ENCODE measurements at regions not wholly inside any gene's neighbourhood (a gene's known extent, or its start where the extent isn't known, plus 50 kb on each side); places are given as distances from the start of the nearest gene placed in this dataset.
"Not testable (repeated sequence)": the region's sequence is repeated elsewhere in the genome, so short reads cannot be mapped to it uniquely, and the experiment has no call there.

DNA sequence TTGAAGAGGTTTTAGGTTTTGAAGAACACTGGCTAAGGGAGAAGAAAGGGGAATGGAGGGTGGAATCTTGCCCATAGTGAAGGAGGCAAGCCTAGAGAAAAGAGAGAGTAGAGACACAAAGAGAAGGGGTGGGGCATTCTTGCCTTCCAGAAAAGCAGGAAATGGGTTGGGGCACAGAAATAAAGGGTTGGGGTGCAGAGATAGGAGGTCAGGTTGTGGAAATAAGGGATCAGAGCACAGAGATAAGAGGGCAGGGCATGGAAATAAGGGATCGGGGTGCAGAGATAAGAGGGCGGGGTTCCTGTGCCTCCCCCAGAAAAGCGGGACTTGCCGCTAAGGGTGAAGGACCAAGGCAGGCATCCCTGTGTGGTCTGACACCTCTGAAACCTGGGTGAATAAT is 69.9 kb downstream of the ALG1L2 start:
- not testable (repeated sequence) for DNase-seq

- not testable (repeated sequence) for DNase-seq
Observed at GRCh38 chr3:130153247-130153646, 71.6 kb downstream of the ALG1L2 start.

DNA sequence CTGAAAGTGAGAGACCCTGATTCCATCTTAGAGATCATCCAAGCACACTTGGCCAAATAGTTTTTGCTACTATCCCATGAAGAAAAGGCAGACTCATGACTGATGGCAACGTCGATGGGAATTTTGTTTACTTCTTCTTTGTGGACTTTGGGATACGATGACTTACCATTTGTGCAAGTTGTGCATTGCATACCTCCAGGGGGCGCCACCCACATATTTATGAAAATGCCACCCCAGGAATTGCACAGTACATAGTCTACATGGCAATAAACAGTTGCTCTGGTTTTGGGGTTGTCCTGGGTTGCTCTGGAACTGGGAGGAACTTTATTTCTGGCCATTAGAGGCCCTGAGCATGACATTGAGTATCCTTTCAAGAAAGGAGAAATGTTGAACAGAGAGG is 73.8 kb downstream of the ALG1L2 start:
- DNase-seq = not testable (repeated sequence)

- DNase-seq = not testable (repeated sequence)
Observed at GRCh38 chr3:130166856-130167255, 85.2 kb downstream of the ALG1L2 start.

DNA sequence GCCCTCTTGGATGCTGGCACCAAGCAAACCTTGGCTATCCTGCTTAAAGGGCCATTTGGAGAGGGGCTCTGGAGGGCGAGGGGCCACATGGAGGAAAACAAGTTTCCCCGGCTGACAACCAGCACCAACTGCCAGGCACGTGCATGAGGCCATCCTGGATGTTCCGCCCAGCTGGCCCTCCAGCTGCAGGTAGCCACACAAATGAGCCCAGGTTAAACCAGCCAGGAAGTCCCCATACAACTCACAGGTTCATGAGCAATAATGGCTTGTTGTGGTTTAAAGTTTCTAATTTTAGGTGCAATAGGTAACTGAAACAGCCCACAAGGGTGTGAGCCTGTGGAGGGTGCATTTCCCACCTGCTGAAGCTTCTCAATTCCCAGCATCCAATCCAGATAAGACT is 93.6 kb downstream of the ALG1L2 start:
- not testable (repeated sequence) for DNase-seq

DNA sequence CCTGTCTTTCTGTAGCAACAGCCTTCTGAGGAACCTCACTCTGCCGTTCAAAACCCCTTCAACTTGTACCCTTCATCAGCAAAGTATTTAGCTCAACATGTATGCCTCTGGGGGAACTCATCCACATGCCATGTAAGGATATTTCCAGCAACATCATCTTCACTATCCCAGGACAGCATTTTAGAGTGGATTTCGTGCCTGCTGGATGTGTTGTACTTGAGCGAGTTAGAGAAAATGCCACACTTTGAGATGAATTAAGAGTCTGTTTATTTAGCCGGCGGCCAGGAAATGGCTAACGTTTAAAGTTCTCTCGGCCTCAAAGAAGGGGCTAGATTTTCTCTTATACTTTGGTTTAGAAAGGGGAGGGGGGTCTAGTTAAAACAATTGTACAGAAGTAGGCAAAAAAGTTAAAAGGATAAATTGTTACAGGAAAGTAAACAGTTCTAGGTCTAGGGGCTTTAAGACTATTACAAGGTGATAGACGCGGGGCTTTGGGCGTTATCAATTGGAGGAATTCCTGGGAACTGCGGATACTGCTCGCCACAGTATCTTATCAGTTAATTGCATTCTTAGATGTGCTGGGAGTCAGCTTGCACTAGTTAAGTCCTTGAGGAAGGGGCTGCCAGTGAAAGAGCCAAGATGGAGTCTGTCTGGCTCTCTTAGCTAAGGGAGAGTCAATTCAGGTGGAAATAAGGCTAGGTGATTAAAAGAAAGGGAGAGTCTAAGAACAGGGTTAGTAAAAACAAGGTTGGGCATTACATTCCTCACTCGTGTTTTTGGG is 95.0 kb downstream of the ALG1L2 start:
- DNase-seq = not testable (repeated sequence)

GRCh38 chr3:130178835-130179234 is 97.2 kb downstream of the ALG1L2 start:
- DNase-seq = not testable (repeated sequence)

DNA sequence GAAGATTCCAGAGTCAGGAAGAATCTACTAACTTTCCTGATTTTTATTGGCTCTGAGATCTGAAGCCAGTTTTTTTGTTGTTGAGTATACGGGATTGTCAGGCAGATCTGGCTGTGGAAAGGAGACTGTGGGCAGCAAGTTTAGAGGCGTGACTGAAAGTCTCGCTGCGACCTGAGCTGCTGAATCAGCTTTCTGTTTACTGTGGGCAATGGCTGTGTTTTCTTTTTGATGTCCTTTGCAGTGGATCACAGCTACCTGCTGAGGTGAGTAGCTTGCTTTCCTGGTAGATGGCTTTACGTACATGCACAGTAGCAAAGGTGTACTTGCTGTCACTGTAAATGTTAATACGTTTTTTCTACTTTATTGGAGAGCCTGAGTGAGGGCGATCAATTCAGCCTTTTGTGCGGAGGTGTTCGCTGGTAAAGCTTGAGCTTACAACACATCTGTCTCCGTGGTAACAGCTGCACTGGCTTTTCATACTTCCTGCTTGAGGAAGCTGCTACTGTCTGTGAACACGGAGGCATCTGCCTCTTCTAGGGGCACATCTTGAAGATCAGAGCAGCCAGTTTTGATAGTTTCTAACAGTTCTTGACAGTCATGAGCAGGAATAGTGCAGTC is 97.8 kb downstream of the ALG1L2 start:
- peak; percentile 17 for DNase-seq

DNA sequence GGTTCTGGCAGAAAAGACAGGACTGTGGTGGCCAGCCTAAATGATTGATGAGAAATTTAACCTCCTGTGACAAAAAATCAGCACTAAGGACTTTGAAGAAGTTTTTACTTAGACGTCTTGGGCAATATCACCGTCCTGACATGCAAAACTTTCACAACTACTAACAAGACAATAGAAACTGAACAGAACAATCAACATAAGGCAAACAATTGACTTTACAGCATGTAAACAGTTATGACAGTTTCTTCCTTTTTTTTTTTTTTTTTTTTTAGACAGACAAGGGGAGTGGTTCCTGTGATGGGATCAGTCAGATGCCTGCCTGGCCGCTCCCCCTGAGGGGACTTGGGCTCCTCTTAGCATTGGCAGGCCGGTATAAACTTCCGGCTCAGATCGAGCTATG is 100.8 kb downstream of the ALG1L2 start:
- not testable (repeated sequence) for DNase-seq

DNA sequence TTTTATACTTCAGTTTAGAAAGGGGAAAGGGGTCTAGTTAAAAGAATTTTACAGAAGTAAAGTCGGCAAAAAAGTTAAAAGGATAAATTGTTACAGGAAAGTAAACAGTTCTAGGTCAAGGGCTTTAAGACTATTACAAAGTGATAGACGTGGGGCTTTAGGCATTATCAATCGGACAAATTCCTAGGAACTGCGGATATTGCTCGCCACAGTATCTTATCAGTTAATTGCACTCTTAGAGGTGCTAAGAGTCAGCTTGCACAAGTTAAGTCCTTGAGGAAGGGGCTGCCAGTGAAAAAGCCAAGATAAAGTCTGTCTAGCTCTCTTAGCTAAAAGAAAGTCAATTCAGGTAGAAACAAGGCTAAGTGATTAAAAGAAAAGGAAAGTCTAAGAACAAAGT is 102.1 kb downstream of the ALG1L2 start:
- not testable (repeated sequence) for DNase-seq

DNA sequence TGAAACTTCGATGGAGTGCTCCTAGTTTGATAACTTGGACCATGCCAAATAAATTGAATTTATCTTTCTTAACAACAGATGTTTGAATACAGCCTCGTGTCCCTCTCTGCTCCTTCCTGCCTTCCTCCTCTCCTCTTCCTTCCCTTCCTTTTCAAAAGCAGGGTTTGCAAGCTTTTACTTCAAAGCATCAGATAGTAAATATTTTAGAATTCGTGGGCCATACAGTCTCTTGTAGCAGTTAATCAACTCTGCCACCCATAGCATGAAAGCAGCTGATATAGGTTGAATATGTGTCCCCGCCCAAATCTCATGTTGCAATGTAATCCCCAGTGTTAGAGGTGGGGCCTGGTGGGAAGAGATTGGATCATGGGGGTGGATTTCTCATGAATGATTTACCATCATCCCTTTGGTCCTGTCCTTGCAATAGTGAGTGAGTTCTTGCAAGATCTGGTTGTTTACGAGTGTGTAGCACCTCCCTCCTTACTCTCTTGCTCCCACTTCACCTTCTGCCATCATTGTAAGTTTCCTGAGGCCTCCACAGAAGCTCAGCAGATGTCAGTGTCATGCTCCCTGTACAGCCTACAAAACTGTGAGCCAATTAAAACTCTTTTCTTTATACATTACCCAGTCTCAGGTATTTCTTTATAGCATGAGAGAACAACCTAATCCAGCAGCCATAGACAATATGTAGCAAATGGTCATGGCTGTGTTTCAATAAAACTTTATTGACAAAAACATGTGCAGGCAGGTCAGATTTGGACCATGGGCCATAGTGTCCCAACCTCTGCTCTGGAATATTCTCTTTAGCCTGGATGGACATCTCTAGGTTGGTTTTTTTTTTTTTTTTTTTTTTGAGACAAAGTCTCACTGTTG is 102.8 kb downstream of the ALG1L2 start:
- DNase-seq = not testable (repeated sequence)

DNA sequence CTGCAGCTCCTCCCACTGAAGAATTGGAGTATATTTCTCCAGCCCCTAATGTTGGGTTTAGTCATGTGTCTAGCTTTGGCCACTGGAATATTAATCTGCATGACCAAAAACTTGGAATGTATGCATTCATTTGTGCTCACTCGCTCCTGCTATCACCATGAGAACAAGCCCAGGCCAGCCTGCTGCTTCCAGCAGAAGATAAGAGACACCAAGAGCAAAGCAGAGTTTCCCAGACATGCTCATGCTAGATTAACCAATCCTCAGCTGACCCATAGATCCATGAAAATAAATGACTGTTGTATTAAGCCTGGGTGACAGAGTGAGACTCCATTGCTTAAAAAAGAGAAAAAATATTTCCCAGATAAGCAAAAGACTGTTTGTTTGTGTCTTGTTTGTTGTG is 119.6 kb downstream of the ALG1L2 start:
- DNase-seq = not testable (repeated sequence)

GRCh38 chr3:130203633-130204032 is 122.0 kb downstream of the ALG1L2 start:
- DNase-seq = not testable (repeated sequence)

GRCh38 chr3:130227540-130227939 is 117.9 kb upstream of the COL6A5 start:
- no peak for DNase-seq

DNA sequence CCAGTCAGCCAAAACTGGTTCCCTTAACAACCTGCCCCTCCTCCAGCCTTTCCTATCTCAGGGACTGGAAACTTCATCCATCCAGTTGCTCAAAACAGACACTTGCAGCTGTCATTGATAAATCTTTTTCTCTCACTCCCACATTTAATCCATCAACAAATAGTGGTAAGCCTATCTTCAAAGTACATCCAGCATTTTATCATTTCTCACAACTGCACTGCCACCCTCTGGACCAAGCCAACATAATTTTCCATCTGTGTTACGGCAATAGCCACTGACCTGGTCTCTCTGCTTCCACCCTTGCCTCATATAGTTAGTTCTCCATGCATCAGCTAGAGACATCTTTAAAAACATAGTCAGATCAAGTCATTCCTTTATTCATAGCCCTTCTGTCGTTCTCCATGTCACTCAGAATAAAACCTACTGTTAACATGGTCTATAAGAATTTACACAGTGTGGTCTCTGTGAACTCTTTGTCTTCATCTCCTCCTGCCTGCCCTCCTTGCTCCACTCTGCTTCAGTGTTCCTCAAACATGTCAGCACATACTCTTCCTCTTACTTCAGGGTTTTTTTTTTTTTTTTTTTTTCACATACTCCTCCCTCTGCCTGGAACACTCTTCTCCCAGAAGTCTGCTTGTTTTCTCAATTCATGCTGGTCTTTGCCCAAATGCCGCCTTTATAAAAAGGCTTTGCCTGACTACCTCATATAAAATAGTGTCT is 102.5 kb upstream of the COL6A5 start:
- DNase-seq = no peak

- no peak for DNase-seq
Observed at GRCh38 chr3:130243808-130244207, 101.7 kb upstream of the COL6A5 start.

- DNase-seq = no peak
Observed at GRCh38 chr3:130250982-130251381, 94.5 kb upstream of the COL6A5 start.

GRCh38 chr3:130255442-130255841 is 90.0 kb upstream of the COL6A5 start:
- DNase-seq = no peak

- no peak for DNase-seq
Observed at GRCh38 chr3:130256821-130257340, 88.6 kb upstream of the COL6A5 start.

DNA sequence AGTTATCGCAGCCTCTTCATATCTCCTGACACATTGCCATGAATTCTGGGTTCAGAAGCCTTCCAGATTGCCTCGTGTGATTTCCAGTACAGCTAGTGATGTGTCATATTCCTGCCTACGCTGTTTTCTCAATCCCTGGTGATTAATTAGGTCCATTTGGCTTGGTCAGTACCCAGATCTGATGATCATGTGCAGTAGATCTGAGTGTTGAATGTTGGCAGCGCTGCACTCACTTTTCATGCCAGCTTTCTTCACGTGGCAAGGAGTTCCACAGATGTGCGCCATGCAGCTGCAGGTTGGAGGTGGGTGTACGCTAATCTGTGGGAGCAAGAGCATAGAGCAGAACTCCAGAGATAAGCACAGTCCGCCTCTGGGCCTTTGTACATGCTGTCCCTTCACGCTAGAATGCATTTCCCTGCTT is 86.9 kb upstream of the COL6A5 start:
- no peak for DNase-seq

DNA sequence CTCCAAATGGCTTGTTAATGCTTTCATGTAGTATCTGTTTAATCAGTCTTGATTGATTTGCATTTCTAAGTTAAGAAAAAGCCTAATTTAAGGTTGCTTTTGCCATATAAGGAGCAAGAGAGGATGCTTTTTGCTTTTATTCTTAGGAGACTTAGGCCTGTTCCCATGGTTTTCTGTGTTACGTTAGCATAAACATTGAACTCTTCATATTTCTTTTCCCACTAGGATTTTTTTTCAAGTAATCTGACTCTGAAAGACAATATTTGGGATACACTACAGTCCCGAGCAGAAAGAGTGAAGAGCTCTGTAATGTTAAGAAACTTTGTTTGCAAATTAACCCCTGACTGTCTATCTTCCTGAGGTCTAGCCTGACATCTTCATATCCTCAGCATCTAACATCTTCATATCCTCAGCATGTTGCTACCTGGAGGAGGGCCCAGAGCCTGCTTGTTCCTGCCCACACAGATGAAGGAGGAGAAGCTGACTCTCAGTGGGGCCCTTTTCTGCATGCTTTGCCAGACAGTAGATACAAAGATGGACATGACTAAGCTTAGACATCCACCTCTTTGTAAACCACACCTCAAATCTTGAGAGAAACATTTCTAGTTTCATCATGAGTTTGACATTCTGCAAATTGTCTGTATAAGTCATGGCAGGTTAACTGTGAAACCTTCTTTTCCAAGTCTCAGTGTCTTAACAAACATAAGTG is 86.2 kb upstream of the COL6A5 start:
- no peak for DNase-seq

DNA sequence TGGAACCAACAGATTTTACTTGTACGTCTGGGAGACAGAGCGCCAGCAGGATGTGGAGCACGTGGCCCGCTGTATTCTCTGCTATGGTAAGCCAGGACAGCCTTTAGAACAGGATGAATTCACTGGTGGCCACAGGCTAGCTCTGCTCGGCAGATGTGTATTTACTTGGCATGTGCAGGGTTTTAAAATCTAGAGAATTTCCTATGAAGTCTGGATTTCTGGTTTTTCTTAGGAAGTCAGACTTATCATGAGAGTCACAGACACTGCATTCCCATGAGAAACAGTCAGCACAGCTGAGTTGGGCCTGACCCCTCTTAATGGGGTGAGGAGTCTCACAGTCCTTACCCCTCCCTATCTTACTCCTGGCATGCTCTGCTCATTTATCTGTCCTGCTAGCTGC is 84.6 kb upstream of the COL6A5 start:
- DNase-seq = no peak
